Activated CD4-positive, CD25-positive, alpha-beta regulatory T cell (primary cell): ENCODE measurements at regions not wholly inside any gene's neighbourhood (a gene's known extent, or its start where the extent isn't known, plus 50 kb on each side); places are given as distances from the start of the nearest gene placed in this dataset.

ENCODE experiments used
- DNase-seq, 4 experiments: peaks; one replicate each; lab custom pipeline; 2025; lab: John Stamatoyannopoulos, UW

DNA sequence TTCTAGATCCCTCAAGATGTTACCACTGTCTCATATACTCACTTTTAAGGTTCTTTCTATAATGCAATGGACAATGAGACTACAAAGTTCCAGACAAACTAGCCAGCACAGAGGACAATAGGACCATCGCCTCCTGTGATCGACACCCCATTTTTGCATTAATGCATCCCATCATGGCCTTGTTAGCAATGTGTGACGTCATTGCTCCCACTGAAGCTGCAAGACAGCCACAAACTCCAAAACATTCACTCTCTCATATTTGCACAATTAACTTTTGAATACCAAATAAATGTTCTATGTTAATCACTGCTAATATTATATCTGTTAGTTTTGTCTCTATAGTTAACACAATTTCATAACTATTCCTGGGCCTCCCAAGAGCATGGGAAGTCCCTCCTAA, 88.8 kb upstream of the TMEM72 start:
- no peak for DNase-seq

DNA sequence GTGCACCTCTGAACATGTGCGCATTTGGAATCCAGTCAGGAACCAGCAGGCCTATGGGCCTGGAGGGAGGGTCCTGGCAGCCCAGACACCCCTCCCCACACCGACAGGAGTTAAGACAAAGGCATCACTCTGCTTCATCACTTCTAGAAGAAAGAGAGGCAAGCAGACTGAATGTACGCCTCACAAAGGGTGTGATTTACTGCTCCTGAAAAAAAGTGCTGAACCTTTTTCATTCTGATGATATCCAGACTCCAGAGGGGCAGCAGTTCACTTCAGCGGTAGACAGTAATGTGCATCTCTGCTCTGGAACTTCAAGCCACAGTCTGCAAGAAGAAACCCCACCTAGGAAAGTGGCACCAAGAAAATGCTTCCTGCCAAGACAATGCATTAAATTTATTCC, 88.2 kb upstream of the TMEM72 start:
- DNase-seq = no peak

DNA sequence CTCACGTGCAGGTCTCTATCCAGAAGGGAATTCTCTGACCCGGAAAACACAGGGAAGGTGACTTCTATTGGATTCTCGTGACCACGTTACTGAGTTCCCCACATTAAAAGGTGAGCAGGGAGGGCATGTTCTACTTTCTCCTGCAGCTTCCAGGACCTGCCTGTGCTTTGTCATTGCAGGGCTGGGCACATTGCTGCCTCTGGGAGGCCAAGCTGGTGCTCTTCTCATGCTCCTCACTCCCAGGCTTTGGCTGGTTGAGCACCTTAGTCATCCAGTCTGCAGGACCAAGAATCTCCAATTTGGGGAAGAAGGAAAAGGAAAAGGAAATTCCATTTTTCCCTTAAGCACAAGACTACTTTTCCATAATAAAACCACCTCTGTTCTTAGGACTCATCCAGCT, 86.5 kb upstream of the TMEM72 start:
- no peak for DNase-seq

DNA sequence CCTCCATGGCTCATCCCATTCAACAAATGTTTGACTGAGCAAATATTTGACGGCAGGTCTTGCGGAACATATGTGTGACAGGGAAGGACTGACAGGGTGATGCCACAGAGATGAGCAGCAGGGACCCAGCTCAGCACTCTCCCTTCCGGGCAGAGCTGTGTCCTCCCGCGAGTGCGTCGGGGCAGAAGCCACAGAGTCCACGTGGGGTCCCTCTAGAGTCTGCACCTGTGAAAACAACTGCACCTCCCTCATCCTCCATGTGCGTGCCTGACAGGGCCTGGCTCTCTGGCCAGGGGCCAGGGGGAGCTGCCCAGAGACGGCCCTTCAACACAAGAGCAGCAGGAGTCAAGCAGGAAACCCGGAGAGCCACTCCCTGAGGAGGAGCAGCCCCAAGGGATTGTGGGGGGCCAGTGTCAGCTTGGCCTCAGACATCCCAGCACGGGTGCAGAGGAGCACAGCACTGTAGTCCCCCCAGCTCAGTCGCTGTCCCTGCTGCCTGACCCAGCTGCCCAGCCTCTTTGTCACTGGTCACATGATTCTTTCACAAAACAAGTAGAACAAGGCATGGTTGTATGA, 83.6 kb upstream of the TMEM72 start:
- no peak for DNase-seq

- no peak for DNase-seq
Observed at GRCh38 chr10:44828508-44829142, 82.5 kb upstream of the TMEM72 start.

DNA sequence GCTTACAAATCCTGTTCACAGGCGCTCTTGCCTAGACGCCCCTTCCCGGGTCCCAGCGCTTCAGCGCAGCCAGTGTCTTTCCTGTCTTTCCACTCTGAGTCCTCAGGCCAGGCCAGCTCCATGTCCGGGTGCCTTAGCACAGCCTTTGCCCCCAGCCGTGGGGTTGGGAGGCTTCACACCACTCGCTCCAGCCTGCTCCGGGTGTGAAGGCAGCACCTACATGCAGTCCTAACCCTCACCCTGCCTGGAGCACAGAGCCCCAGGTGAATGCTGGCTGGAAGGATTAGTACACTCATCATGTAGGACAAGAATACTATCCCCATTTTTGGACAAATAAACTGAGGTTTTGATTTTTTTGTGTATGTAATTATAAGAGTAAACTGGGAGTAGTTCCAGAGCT, 81.7 kb upstream of the TMEM72 start:
- DNase-seq = no peak

DNA sequence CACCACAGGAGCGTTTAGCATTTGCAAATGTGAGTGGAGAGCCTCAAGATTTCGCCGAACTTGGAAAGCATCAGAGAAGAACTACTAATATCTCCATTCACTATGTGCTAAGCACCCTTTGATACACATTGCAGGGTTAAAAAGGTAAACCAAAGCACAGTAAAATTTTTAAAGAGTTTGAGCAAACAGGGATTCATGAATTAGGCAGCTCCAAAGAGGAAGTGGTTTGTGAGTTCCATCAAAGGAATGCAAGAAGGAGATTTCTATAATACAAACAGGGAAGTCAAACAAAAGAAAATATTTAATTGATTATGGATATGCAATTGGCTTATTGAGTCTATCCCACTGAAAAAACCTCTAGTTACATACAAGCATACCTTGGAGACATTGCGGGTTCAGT, 81.1 kb upstream of the TMEM72 start:
- DNase-seq = no peak

DNA sequence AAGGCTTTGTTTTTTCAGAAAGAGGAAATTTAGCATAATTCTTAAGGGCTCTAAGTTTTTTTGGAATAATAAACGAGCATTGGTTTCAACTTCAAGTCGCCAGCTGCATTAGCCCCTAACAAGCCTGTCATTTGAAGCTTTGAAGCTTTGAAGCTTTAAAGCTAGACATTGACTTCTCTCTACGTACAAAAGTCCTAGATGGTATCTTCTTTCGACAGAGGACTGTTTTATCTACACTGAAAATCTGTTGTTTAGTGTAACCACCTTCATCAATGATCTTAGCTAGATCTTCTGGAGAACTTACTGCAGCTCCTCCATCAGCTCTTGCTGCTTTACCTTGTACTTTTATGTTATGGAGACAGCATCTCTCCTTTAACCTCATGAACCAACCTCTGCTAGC, 79.6 kb upstream of the TMEM72 start:
- DNase-seq = no peak

DNA sequence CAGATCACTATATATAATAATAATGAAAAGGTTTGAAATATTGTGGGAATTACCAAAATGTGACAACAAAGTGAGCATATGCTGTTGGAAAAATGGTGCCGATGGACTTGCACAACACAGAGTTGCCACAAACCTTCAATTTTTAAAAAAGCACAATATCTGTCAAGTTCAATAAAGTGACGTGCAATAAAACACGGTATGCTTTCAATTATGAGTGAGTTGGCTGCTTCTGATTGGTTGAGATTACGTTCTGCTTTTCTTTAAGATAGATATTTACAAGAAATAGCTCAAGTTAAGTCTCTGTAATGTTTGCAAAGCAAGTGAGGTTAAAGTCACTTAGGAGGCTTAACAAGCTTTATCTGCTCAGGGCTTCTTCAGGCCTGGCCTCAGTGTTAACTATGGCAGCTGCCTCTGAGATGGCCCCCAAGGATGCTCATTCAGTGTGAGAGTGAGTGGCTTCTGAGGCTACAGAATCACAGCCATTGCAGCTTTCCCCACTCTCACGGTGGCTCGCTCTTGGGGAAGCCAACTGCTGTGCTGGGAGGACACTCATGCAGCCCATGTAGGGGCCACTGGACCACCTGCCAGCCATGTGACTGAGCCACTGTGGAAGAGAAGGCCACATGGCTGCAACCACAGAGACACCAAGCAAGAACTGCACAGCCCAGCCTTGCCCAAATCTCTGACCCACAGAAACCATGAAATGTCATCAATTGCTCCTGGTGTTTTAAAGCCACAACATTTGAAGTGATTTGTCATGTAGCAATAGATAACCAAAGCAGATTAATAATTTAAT, 78.3 kb upstream of the TMEM72 start:
- DNase-seq = no peak

- no peak for DNase-seq
Observed at GRCh38 chr10:44834131-44834530, 77.0 kb upstream of the TMEM72 start.

DNA sequence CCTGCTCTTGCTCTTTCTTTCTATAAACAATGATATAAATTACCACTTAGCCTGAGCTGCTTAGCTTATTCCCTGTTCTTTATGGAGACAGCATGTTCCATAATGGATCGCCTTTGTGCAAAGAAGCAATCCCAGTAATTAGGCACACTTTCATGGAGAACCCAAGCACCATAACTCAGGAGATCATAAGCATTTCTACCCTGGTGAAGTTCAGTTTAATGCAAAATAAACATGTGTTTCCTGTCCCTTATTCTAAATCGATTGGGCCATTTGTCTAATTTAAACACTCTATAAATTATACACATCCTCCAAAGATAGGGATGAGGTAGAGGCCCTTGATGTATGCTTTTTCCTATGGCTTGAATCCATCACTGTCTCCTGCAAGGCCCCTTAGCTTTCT, 75.8 kb upstream of the TMEM72 start:
- no peak for DNase-seq

GRCh38 chr10:44843484-44843883, 67.7 kb upstream of the TMEM72 start:
- DNase-seq = no peak

DNA sequence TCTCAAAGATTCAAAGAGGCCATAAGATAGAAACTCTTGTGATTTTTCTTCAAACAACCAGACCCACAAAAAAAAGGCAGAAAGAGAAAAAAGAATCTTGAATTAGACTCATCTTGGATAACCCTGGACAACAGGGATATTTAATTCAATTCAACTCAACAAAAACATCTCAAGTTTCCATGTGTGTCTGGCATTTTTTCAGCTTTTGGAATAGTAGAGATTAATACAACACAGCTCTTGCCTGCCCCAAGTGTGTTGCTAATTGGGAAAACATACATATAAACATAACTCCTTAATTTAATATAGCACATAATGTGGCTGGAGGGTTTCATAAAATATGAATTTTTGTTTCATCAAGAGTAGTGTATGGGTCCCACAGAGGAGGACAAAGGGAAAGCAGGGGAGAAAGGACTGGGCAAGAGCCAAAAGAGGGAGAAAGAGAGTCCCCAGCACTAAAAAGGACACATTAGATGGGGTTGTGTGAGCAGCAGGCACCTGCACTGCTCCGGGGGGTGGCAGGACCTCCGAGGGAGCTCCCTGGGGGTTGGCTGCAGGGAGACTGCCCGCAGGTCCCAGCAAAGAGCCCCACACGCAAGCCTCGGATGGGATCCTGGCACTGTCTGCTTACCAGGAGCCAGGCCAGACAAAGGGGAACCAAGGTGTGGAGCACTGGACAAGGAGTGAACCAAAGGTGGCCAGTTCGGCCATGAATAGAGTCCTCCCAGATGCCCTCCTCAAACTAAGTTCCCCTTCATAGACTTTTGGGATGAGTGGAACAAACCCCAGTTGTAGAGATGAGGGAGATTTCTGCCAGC, 65.6 kb upstream of the TMEM72 start:
- no peak for DNase-seq

GRCh38 chr10:44847110-44847509, 64.0 kb upstream of the TMEM72 start:
- no peak for DNase-seq

DNA sequence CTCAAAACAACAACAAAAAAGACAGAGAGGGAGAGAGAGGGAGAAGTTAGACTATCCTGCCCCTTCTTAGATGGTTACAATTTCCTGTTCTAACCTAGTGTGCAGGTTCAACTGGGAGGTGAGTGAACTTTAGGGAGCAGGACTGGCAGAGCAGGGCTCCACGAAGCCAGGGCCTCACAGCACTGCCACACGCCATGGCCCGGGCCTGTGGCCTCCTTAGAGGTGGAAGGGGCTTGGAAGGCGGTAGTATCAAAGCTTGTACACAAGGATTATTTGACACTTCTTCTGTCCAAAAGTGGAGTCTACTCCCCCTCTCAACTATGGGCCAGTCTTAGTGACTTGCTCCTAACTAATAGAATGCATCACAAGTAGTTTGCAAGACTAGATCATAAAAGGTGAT, 62.9 kb upstream of the TMEM72 start:
- DNase-seq = no peak

DNA sequence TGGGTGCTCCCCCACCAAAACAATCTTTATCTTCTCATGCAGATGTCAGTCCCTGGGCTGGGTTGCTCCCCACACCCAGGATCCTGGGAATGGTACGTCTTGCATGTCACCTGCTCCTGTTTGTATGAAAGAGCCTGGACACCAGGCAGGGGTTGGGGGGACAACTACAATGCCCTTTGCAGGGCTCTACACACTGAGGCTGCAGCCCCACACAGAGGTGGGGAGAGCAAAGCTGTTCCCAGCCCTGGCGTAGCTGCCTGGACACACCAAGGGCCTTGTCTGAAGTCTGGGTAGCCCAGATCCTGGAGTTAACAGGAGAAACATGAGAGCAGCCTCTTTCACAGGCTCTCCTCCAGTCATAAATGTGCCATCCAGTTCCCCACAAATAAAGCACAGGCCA, 61.2 kb upstream of the TMEM72 start:
- DNase-seq = no peak

- no peak for DNase-seq
Observed at GRCh38 chr10:44850356-44850934, 60.7 kb upstream of the TMEM72 start.

GRCh38 chr10:44851413-44851812, 59.7 kb upstream of the TMEM72 start:
- no peak for DNase-seq

- no peak for DNase-seq
Observed at GRCh38 chr10:44851881-44852280, 59.3 kb upstream of the TMEM72 start.

DNA sequence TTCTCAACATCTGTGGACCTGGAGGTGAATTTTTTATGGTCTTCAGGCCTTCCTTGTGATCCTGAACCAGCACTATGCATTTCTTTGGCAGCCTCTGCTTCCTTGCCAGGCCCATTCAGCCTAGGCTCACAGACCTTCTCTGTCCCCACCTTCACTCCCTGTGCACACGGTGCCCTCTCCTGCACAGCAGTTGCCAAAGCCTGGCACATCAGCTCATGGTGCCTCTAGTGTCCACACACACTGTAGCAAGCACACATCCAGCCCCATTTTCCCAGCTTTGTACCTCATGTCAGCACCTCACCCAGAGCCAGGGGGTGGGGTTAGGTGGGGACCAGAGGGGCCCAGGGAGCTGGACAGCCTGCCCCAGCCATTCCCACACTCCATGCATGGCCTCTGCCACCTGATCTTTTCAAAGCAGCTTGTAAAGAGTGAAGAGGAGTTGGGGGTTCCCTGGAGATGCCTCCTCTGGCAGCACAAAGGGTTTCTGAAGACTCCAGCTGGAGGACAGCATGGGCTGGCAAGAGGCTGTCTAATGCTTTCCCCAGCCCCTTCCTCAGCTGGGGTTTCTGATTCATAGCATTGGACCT, 57.9 kb upstream of the TMEM72 start:
- no peak for DNase-seq

- DNase-seq = no peak
Observed at GRCh38 chr10:44853796-44854195, 57.3 kb upstream of the TMEM72 start.
